Breast epithelium (tissue), 3 donors: ENCODE measurements at regions not wholly inside any gene's neighbourhood (a gene's known extent, or its start where the extent isn't known, plus 50 kb on each side); places are given as distances from the start of the nearest gene placed in this dataset.

Experiments
- POLR2A ChIP-seq: fragments of 450-650 bp; IDR thresholded peaks from one replicate; pipeline ENCODE4 v1.6.1; 2016; ENCODE audit warnings: antibody characterized with exemption, mild to moderate bottlenecking, moderate library complexity
- POLR2AphosphoS5 ChIP-seq, 3 donors: sonication (generic); formaldehyde crosslinking; IDR thresholded peaks; one replicate each; pipeline ENCODE4 v1.6.1; 2017; ENCODE audit warnings: antibody characterized with exemption in 3 of 3
- TF ChIP-seq, protein P1 (sequence below), 3 donors: fragments of 450-650 bp; IDR thresholded peaks; one replicate each; pipeline ENCODE4 v1.5.1; 2016 to 2017; ENCODE audit warnings: antibody characterized with exemption in 3 of 3, mild to moderate bottlenecking in 3 of 3, moderate library complexity in 3 of 3

- TF ChIP-seq, protein P1, sequence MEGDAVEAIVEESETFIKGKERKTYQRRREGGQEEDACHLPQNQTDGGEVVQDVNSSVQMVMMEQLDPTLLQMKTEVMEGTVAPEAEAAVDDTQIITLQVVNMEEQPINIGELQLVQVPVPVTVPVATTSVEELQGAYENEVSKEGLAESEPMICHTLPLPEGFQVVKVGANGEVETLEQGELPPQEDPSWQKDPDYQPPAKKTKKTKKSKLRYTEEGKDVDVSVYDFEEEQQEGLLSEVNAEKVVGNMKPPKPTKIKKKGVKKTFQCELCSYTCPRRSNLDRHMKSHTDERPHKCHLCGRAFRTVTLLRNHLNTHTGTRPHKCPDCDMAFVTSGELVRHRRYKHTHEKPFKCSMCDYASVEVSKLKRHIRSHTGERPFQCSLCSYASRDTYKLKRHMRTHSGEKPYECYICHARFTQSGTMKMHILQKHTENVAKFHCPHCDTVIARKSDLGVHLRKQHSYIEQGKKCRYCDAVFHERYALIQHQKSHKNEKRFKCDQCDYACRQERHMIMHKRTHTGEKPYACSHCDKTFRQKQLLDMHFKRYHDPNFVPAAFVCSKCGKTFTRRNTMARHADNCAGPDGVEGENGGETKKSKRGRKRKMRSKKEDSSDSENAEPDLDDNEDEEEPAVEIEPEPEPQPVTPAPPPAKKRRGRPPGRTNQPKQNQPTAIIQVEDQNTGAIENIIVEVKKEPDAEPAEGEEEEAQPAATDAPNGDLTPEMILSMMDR (IDR thresholded peaks at IDR 0.05): no peak
- TF ChIP-seq POLR2AphosphoS5 (IDR thresholded peaks at IDR 0.05): no peak
- no peak for TF ChIP-seq POLR2A
Measured at GRCh38 chr15:62498712-62499111, 333.6 kb upstream of the C2CD4B start.
